Breast epithelium (tissue), 4 donors: ENCODE measurements at regions not wholly inside any gene's neighbourhood (a gene's known extent, or its start where the extent isn't known, plus 50 kb on each side); places are given as distances from the start of the nearest gene placed in this dataset.

ENCODE experiments used
- DNase-seq, 2 donors: peaks; one replicate each; pipeline ENCODE4 v3.0.0-alpha.2; 2019; ENCODE audit warnings: low spot score in 2 of 2
- H3K27ac ChIP-seq, 2 donors: fragments of 200-600 bp; sonication (generic) in 1 of 2; one replicate each; pipeline ENCODE4 v1.5.1; 2016 to 2019; ENCODE audit warnings: mild to moderate bottlenecking in 1 of 2
- H3K27me3 ChIP-seq, 2 donors: fragments of 200-600 bp; sonication (generic) in 1 of 2; one replicate each; pipeline versions ENCODE4 v1.5.1 to v1.6.0; 2017 to 2019; ENCODE audit warnings: control low read depth in 1 of 2, mild to moderate bottlenecking in 1 of 2
- H3K36me3 ChIP-seq: fragments of 200-600 bp; one replicate; pipeline ENCODE4 v1.5.1; 2019
- H3K4me1 ChIP-seq, 2 donors: fragments of 200-600 bp; sonication (generic); one replicate each; pipeline ENCODE4 v1.5.1; 2016 to 2019; ENCODE audit warnings: control low read depth in 1 of 2
- H3K4me3 ChIP-seq, 3 donors: fragments of 200-600 bp; sonication (generic); 1 replicate in 2 of 3; 2 replicates in 1 of 3; pipeline ENCODE4 v1.5.1; 2016 to 2019; ENCODE audit warnings: mild to moderate bottlenecking in 3 of 3, moderate library complexity in 2 of 3
- H3K9me3 ChIP-seq, 2 donors: fragments of 200-600 bp; sonication (generic) in 1 of 2; one replicate each; pipeline ENCODE4 v1.5.1; 2016 to 2019; ENCODE audit warnings: control low read depth in 1 of 2
- POLR2A ChIP-seq: fragments of 450-650 bp; IDR thresholded peaks from one replicate; pipeline ENCODE4 v1.6.1; 2016; ENCODE audit warnings: antibody characterized with exemption, mild to moderate bottlenecking, moderate library complexity
- POLR2AphosphoS5 ChIP-seq, 3 donors: sonication (generic); formaldehyde crosslinking; IDR thresholded peaks; one replicate each; pipeline ENCODE4 v1.6.1; 2017; ENCODE audit warnings: antibody characterized with exemption in 3 of 3
- intact Hi-C: fragments of 100-400 bp; cut with DNase I; formaldehyde crosslinking; loops from one replicate; pipeline ENCODE4 v1.15.1; 2023; ENCODE audit warnings: low total_unique reads
- TF ChIP-seq, protein P1 (sequence below), 3 donors: fragments of 450-650 bp; IDR thresholded peaks; one replicate each; pipeline ENCODE4 v1.5.1; 2016 to 2017; ENCODE audit warnings: antibody characterized with exemption in 3 of 3, mild to moderate bottlenecking in 3 of 3, moderate library complexity in 3 of 3

DNA sequence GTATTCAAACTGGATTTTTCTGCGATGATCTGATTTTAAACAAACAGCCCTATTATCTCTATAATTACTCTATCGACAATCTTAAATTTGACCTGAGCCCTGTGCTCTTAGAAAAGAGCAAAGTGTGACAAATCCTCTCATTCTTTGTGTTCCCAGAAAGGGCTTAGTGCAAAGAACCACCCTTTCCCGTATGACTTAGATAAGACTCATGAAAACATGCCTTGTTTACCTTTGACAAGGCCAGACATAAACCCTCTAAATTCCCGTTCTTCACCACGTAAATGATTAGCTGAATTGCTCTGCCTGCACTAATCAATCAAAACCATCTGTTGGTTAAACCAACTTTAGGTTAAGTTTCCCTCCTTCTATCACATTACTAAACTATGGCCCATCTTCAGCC lies 285.7 kb upstream of the SEL1L start:
- TF ChIP-seq, protein P1, sequence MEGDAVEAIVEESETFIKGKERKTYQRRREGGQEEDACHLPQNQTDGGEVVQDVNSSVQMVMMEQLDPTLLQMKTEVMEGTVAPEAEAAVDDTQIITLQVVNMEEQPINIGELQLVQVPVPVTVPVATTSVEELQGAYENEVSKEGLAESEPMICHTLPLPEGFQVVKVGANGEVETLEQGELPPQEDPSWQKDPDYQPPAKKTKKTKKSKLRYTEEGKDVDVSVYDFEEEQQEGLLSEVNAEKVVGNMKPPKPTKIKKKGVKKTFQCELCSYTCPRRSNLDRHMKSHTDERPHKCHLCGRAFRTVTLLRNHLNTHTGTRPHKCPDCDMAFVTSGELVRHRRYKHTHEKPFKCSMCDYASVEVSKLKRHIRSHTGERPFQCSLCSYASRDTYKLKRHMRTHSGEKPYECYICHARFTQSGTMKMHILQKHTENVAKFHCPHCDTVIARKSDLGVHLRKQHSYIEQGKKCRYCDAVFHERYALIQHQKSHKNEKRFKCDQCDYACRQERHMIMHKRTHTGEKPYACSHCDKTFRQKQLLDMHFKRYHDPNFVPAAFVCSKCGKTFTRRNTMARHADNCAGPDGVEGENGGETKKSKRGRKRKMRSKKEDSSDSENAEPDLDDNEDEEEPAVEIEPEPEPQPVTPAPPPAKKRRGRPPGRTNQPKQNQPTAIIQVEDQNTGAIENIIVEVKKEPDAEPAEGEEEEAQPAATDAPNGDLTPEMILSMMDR (IDR thresholded peaks at IDR 0.05), result no peak
- TF ChIP-seq POLR2AphosphoS5 (IDR thresholded peaks at IDR 0.05) (no peak), POLR2A (no peak)
- Histone ChIP-seq H3K4me1 (no peaks in the 10 kb centered on the region), H3K9me3 (peaks cover 0 to 17% of the 10 kb centered on the region in 2 donors), H3K27me3 (no peaks in the 10 kb centered on the region), H3K36me3 (no peaks in the 10 kb centered on the region), H3K27ac (no peak overlapping the region), H3K4me3 (no peak overlapping the region)
- intact Hi-C loops, result no loop called here
- DNase-seq, result no peak

DNA sequence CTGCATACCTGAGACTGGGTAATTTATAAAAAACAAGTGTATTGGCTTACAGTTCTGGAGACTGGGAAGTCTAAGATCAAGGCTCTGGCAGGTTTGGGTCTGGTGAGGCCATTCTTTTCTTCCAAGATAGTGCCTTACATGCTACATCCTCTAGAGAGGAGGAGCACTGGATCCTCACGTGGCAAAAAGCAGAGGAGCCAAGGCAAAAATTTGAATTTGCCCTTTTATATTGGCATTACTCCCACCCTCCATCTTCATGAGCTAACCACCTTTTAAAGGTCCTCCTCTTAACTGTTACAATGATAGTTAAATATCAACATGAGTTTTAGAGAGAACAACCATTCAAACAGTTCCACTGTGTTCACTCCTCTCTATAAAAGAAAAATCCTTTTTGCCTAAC lies 286.3 kb upstream of the SEL1L start:
- intact Hi-C loops, result no loop called here
- H3K4me3 ChIP-seq, result no peak overlapping the region
- no peak for TF ChIP-seq POLR2A
- TF ChIP-seq, protein P1 (IDR thresholded peaks at IDR 0.05), result no peak
- no peak for TF ChIP-seq POLR2AphosphoS5 (IDR thresholded peaks at IDR 0.05)
- DNase-seq, result no peak
- peaks cover 0 to 17% of the 10 kb centered on the region in 2 donors for H3K9me3 ChIP-seq
- no peaks in the 10 kb centered on the region for H3K4me1 ChIP-seq
- no peak overlapping the region for H3K27ac ChIP-seq
- H3K27me3 ChIP-seq, result no peaks in the 10 kb centered on the region
- H3K36me3 ChIP-seq, result no peaks in the 10 kb centered on the region

DNA sequence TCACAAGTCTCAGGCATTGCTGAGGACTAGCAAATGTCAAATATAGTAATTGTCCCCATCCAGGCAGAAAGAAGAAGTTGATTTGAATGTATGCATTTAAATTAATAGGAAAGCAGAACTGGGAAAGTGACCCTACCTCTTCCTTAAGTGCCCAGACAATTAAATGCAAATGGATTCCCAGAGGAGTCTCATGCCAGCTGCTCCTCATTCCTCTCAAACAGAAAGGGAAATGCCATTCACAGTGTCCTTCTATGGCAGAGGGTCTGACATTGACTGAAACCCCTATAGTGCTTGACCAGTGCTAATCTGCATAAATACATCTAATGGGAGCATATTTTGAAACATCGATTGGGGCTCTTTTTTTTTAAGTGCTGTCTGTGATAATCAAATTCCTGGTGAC lies 292.4 kb upstream of the SEL1L start:
- intact Hi-C loops, result loop anchor here (5.0 kb wide), 1 partner anchor 1721 kb away; no protein-coding TSS in a partner anchor
- no peaks in the 10 kb centered on the region for H3K27me3 ChIP-seq
- no peak for TF ChIP-seq POLR2AphosphoS5 (IDR thresholded peaks at IDR 0.05)
- TF ChIP-seq, protein P1 (IDR thresholded peaks at IDR 0.05), result no peak
- no peak for TF ChIP-seq POLR2A
- peaks cover 0 to 15% of the 10 kb centered on the region in 2 donors for H3K9me3 ChIP-seq
- no peak for DNase-seq
- H3K4me3 ChIP-seq, result no peak overlapping the region
- no peaks in the 10 kb centered on the region for H3K36me3 ChIP-seq
- no peak overlapping the region for H3K27ac ChIP-seq
- no peaks in the 10 kb centered on the region for H3K4me1 ChIP-seq

DNA sequence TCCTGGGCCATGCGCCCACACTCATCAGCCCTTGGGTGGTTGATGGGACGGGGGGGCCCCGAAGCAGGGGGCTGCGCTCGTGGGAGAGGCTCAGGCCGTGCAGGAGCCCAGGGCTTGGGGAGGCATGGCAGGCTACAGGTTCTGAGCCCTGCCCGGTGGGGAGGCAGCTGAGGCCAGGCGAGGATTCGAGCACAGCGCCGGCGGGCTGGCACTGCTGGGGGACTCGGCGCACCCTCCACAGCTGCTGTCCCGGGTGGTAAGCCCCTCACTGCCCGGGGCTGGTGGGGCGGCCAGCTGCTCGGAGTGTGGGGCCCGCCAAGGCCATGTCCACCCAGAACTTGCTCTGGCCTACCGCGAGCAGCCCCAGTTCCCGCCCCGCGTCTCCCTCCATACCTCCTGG lies 295.8 kb upstream of the SEL1L start:
- intact Hi-C loops, result loop anchor here (5.0 kb wide), 1 partner anchor 1718 kb away; no protein-coding TSS in a partner anchor
- H3K4me1 ChIP-seq, result no peaks in the 10 kb centered on the region
- peaks cover 0 to 3% of the 10 kb centered on the region in 2 donors for H3K9me3 ChIP-seq
- H3K36me3 ChIP-seq, result no peaks in the 10 kb centered on the region
- H3K4me3 ChIP-seq, result no peak overlapping the region
- TF ChIP-seq POLR2AphosphoS5 (IDR thresholded peaks at IDR 0.05) (no peak), POLR2A (no peak)
- TF ChIP-seq, protein P1 (IDR thresholded peaks at IDR 0.05), result no peak
- no peak overlapping the region for H3K27ac ChIP-seq
- H3K27me3 ChIP-seq, result no peaks in the 10 kb centered on the region
- no peak for DNase-seq

DNA sequence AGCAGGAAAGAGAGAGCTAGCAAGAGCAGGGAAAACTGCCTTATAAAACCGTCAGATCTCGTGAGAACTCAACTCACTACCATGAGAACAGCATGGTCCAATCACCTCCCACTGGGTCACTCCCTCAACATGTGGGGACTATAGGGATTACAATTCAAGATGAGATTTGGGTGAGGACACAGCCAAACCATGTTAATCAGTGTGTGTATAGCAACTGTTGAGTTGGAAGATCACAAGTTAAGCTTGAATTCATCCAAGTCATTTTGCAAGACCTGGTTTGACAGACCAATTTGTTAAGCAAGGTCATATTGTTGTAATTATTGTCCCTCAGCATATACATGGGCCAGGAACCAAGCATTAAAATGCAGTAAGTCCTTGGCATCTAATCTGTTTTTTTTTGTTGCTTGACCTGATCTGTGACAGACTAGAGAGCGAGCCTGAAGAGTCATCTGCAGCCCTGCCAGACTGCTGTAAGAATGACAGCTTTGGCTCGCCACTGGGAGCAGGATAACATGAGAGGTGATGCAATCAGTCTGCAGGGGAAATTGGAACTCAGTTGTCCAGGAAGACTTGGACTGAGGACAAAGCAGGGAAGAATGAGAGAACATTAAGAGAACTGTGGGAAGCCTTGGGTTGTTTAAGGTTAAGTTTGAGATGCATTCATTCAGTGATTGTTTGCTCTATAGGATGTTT lies 297.6 kb upstream of the SEL1L start:
- peak in 1 of 2 donors; percentile 30 for DNase-seq
- Histone ChIP-seq H3K4me3 (no peak overlapping the region), H3K27me3 (no peaks in the 10 kb centered on the region), H3K27ac (peak overlapping the region in 1 of 2 donors; percentile 43), H3K9me3 (peaks cover 4 to 11% of the 10 kb centered on the region in 2 donors), H3K36me3 (no peaks in the 10 kb centered on the region), H3K4me1 (no peaks in the 10 kb centered on the region)
- TF ChIP-seq POLR2AphosphoS5 (IDR thresholded peaks at IDR 0.05), result peak in 2 of 3 donors; percentile 47 to 48
- no peak for TF ChIP-seq POLR2A
- intact Hi-C loops, result no loop called here
